BJ (cell line): ENCODE measurements at regions not wholly inside any gene's neighbourhood (a gene's known extent, or its start where the extent isn't known, plus 50 kb on each side); places are given as distances from the start of the nearest gene placed in this dataset.

Experiments used
- CTCF ChIA-PET: fragments of 350-600 bp; formaldehyde crosslinking; extraction: SDS; loops from one replicate; lab custom pipeline; 2021; ENCODE audit warnings: antibody characterized with exemption, inconsistent platforms; lab: Yijun Ruan, JAX
- POLR2A ChIA-PET: fragments of 300-600 bp; sonication (Branson Sonifier 250); formaldehyde crosslinking; extraction: SDS; loops from one replicate; lab custom pipeline; 2021; ENCODE audit warnings: antibody characterized with exemption; lab: Charles Lee
- DNase-seq: peaks from one replicate; pipeline ENCODE4 v3.0.0-alpha.2; 2011; ENCODE audit warnings: low read depth
- H3K27me3 ChIP-seq: 2 replicates; pipeline ENCODE4 v1.6.0; 2011; ENCODE audit warnings: low read length; ENCODE audit not compliant: control insufficient read depth, insufficient read depth
- H3K36me3 ChIP-seq: 2 replicates; pipeline ENCODE4 v1.5.1; 2011; ENCODE audit warnings: low read length; ENCODE audit not compliant: control insufficient read depth, insufficient read depth
- H3K4me3 ChIP-seq: 2 replicates; pipeline ENCODE4 v1.5.1; 2011; ENCODE audit warnings: low read depth, mild to moderate bottlenecking, control low read depth, low read length
- TF ChIP-seq, protein P1 (sequence below): IDR thresholded peaks from 2 replicates; pipeline ENCODE4 v1.5.1; 2011; ENCODE audit warnings: low read depth, mild to moderate bottlenecking, control low read depth, inconsistent platforms, low read length, moderate library complexity; ENCODE audit not compliant: insufficient read depth

DNA sequence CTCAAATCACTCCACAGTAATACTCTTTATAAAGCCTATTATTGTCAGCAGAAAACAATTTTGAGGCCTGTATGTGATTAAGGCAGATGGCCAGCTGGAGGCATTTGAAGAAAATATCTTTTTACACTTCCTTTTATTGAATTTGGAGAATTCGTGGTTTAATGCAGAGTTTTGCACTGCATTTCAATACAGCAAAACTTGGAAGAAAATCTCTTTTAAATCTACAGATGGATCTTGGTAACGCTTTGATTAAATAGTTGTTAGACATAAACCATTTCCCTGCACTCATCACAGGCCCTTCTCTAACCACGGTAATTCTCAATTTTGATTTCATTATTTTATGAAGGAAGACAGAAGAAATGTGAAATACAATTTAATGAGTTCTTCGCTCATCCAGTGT lies 185.7 kb downstream of the RFC3 start:
- CTCF ChIA-PET: no interaction called here
- Histone ChIP-seq H3K27me3 (no peaks in the 10 kb centered on the region), H3K36me3 (no peaks in the 10 kb centered on the region), H3K4me3 (no peak overlapping the region)
- TF ChIP-seq, protein P1, sequence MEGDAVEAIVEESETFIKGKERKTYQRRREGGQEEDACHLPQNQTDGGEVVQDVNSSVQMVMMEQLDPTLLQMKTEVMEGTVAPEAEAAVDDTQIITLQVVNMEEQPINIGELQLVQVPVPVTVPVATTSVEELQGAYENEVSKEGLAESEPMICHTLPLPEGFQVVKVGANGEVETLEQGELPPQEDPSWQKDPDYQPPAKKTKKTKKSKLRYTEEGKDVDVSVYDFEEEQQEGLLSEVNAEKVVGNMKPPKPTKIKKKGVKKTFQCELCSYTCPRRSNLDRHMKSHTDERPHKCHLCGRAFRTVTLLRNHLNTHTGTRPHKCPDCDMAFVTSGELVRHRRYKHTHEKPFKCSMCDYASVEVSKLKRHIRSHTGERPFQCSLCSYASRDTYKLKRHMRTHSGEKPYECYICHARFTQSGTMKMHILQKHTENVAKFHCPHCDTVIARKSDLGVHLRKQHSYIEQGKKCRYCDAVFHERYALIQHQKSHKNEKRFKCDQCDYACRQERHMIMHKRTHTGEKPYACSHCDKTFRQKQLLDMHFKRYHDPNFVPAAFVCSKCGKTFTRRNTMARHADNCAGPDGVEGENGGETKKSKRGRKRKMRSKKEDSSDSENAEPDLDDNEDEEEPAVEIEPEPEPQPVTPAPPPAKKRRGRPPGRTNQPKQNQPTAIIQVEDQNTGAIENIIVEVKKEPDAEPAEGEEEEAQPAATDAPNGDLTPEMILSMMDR: no peak
- no peak for DNase-seq
- POLR2A ChIA-PET: no interaction called here

DNA sequence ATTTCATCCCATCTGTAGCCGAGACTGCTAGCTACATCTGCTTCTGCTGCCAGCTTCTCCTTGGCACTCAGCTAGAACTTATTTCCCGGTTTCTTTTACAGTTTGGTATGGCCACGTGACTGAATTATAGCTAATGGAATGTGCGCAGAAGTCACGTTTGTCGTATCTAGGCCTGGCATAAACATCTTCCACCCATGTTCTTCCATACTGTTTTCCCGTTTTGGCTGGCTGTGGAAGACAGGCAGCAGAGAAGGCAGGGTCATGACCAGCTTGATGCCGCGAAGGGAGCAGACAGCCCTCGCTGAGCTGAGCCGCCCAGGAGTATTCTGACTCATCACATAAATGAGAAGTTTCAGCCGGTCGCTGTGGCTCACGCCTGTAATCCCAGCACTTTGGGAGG lies 186.7 kb downstream of the RFC3 start:
- Histone ChIP-seq H3K27me3 (no peaks in the 10 kb centered on the region), H3K4me3 (no peak overlapping the region), H3K36me3 (no peaks in the 10 kb centered on the region)
- ChIA-PET CTCF (interaction anchor here (1.7 kb wide), 1 partner anchor 9 kb away, joined by 4 read pairs; no protein-coding TSS in a partner anchor), POLR2A (interaction anchor here (0.6 kb wide), 1 partner anchor 21 kb away, joined by 3 read pairs; no protein-coding TSS in a partner anchor)
- TF ChIP-seq, protein P1: no peak
- no peak for DNase-seq

DNA sequence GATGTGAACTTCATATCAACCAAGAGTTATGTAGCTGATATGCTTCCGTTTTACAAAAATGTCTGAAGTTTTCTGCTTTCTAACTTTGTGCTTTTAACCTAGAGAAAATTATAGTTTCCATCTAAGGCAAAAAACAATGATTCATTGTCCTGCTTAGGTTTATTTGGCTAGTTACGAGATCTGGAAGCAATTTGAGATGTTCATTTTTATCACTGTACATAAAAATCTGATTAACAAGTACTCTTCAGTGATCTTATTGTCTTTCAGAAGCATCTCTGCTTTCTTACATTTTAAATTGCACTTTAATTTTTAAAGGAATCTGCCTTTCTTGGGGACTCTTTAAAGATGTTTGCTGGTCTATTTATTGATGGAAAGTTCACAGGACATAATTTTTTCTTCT lies 188.1 kb downstream of the RFC3 start:
- no peaks in the 10 kb centered on the region for H3K27me3 ChIP-seq
- ChIA-PET CTCF (interaction anchor here (0.7 kb wide), 1 partner anchor 12 kb away, joined by 3 read pairs; no protein-coding TSS in a partner anchor), POLR2A (no interaction called here)
- no peak overlapping the region for H3K4me3 ChIP-seq
- TF ChIP-seq, protein P1: no peak
- no peaks in the 10 kb centered on the region for H3K36me3 ChIP-seq
- DNase-seq: peak; percentile 24

DNA sequence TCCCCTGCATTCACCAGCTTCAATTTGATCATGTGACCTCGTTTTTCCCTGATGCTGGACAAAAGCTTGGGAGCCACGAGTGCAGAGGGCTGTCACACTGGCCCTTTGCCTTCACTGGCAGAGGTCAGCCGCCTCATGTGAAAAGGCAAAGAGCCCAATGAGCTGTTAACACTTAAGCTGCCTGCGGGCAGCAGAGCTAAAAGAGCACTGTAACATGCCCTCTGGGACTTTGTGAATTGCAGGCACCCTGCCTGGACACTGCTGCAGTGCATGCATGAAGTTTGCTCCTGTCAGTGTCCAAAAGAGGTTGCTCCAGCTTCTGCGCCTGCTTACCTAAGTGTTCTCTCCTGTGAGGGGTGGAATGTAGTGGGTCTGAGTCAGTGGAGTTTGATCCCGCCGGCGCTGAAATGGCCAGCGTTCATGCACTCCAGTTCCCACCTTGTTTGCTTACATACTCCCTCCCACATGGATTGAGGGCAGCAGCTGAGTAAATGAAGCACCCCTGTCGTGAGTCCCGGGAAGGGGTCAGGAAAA lies 193.7 kb downstream of the RFC3 start:
- CTCF ChIA-PET: interaction anchor here (0.6 kb wide), 1 partner anchor 178 kb away, joined by 3 read pairs; no protein-coding TSS in a partner anchor
- Histone ChIP-seq H3K27me3 (no peaks in the 10 kb centered on the region; the same call in 1 of the 2 replicates), H3K4me3 (no peak overlapping the region), H3K36me3 (no peaks in the 10 kb centered on the region)
- TF ChIP-seq, protein P1: no peak
- POLR2A ChIA-PET: no interaction called here
- no peak for DNase-seq

DNA sequence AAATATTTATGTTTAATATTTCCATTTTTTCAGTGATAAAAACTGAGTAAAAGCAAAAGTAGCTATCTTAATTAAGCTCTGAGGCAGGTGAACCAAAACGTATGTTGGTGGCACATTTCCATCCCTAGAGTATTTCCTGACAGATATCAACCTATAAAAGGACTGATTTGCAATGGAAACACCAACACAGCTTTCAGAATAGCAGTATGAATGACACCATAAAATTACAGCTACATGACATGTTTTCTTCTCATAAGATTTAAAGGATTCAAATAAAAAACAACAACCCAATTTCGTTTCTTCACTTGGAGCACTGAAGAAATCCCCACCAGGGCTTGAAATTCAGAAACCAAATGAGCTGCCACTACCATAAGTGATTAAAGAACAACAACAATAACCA lies 194.4 kb downstream of the RFC3 start:
- TF ChIP-seq, protein P1: no peak
- no peaks in the 10 kb centered on the region; the same call in 1 of the 2 replicates for H3K27me3 ChIP-seq
- H3K4me3 ChIP-seq: no peak overlapping the region
- no peaks in the 10 kb centered on the region for H3K36me3 ChIP-seq
- ChIA-PET CTCF (interaction anchor here (0.5 to 1.0 kb wide), 3 partner anchors 15 to 179 kb away, joined by 3 read pairs; no protein-coding TSS in a partner anchor), POLR2A (no interaction called here)
- DNase-seq: no peak
